K562 (cell line): ENCODE measurements at regions not wholly inside any gene's neighbourhood (a gene's known extent, or its start where the extent isn't known, plus 50 kb on each side); places are given as distances from the start of the nearest gene placed in this dataset.

Experiments
- ATF2 ChIP-seq: sonication (generic); formaldehyde crosslinking; IDR thresholded peaks from 2 replicates; pipeline ENCODE4 v1.8.1; 2022; ENCODE audit warnings: missing genetic modification reagents
- FOXJ3 ChIP-seq: sonication (generic); formaldehyde crosslinking; IDR thresholded peaks from 2 replicates; pipeline ENCODE4 v1.4.0; 2020; ENCODE audit warnings: mild to moderate bottlenecking, missing genetic modification reagents
- HDGF ChIP-seq: fragments of 450-650 bp; IDR thresholded peaks from 2 replicates; pipeline ENCODE4 v1.6.1; 2016
- HNRNPUL1 ChIP-seq: fragments of 200-400 bp; formaldehyde crosslinking; IDR thresholded peaks from 2 replicates; pipeline ENCODE4 v1.6.1; 2017; ENCODE audit warnings: low read length
- KAT8 ChIP-seq: fragments of 450-650 bp; IDR thresholded peaks from 2 replicates; pipeline ENCODE4 v1.6.1; 2016; ENCODE audit warnings: low read depth, mild to moderate bottlenecking
- LEF1 ChIP-seq: fragments of 450-650 bp; IDR thresholded peaks from 2 replicates; pipeline ENCODE4 v1.6.1; 2016; ENCODE audit warnings: mild to moderate bottlenecking
- TCF3 ChIP-seq: sonication (generic); formaldehyde crosslinking; IDR thresholded peaks from 2 replicates; pipeline ENCODE4 v1.4.0; 2020; ENCODE audit warnings: mild to moderate bottlenecking, missing genetic modification reagents
- ZNF239 ChIP-seq: fragments of 250-450 bp; sonication (Bioruptor Pico); IDR thresholded peaks from 2 replicates; pipeline ENCODE4 v1.4.0; 2020; ENCODE audit warnings: mild to moderate bottlenecking
- ZNF263 ChIP-seq: sonication (generic); formaldehyde crosslinking; IDR thresholded peaks from 2 replicates; pipeline ENCODE4 v1.8.0; 2022; ENCODE audit warnings: mild to moderate bottlenecking, missing genetic modification reagents, borderline replicate concordance

DNA sequence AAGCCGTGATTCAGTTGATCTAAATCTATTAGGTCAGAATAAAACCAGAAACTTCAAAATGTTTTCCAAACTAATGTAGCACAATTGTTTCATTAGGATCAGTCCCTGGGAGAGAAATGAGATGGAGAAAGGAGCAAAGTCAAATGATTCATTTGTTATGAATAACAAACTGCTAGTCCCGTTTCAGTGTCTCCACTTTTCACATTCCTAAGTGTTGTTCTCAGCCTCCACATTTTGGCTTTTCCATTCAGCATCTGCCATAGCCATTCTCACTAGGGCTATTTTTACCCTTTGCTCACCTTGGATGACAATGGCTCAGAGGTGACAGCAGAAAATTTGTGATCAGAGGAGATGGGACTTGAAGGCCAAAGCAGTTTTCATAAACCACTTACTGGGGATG lies 314.1 kb upstream of the KIF2A start:
- TF ChIP-seq FOXJ3 (CRISPR knock-in tag) (no peak), ZNF239 (CRISPR knock-in tag) (no peak), HNRNPUL1 (no peak), LEF1 (no peak), TCF3 (no peak), ATF2 (CRISPR knock-in tag) (no peak), KAT8 (no peak), HDGF (no peak), ZNF263 (CRISPR knock-in tag) (no peak)
